NCI-H774 (cell line): ENCODE measurements at regions not wholly inside any gene's neighbourhood (a gene's known extent, or its start where the extent isn't known, plus 50 kb on each side); places are given as distances from the start of the nearest gene placed in this dataset.
"Not testable (repeated sequence)": the region's sequence is repeated elsewhere in the genome, so short reads cannot be mapped to it uniquely, and the experiment has no call there.

Experiments
- DNase-seq: peaks from one replicate; lab custom pipeline; 2025; lab: John Stamatoyannopoulos, UW

GRCh38 chr13:88417801-88418200 is 746.6 kb downstream of the SLITRK5 start:
- DNase-seq: no peak

GRCh38 chr13:88424463-88424862 is 753.3 kb downstream of the SLITRK5 start:
- no peak for DNase-seq

GRCh38 chr13:88426661-88427060 is 755.5 kb downstream of the SLITRK5 start:
- DNase-seq: no peak

GRCh38 chr13:88429862-88430261 is 758.7 kb downstream of the SLITRK5 start:
- no peak for DNase-seq

GRCh38 chr13:88434953-88435352 is 763.8 kb downstream of the SLITRK5 start:
- no peak for DNase-seq

- no peak for DNase-seq
Observed at GRCh38 chr13:88436974-88437373, 765.8 kb downstream of the SLITRK5 start.

GRCh38 chr13:88450515-88450914 is 779.3 kb downstream of the SLITRK5 start:
- DNase-seq: no peak

GRCh38 chr13:88456151-88456550 is 785.0 kb downstream of the SLITRK5 start:
- DNase-seq: no peak

GRCh38 chr13:88459331-88459730 is 788.2 kb downstream of the SLITRK5 start:
- DNase-seq: no peak

- DNase-seq: no peak
Observed at GRCh38 chr13:88461272-88462009, 790.3 kb downstream of the SLITRK5 start.

GRCh38 chr13:88464851-88465250 is 793.7 kb downstream of the SLITRK5 start:
- no peak for DNase-seq

- DNase-seq: no peak
Observed at GRCh38 chr13:88472316-88472715, 801.1 kb downstream of the SLITRK5 start.

GRCh38 chr13:88483202-88483601 is 812.0 kb downstream of the SLITRK5 start:
- DNase-seq: no peak

- DNase-seq: no peak
Observed at GRCh38 chr13:88507909-88508308, 836.7 kb downstream of the SLITRK5 start.

GRCh38 chr13:88512993-88513392 is 841.8 kb downstream of the SLITRK5 start:
- not testable (repeated sequence) for DNase-seq

- no peak for DNase-seq
Observed at GRCh38 chr13:88526186-88526852, 855.1 kb downstream of the SLITRK5 start.

GRCh38 chr13:88526853-88527215 is 855.7 kb downstream of the SLITRK5 start:
- DNase-seq: no peak

GRCh38 chr13:88541994-88542393 is 870.8 kb downstream of the SLITRK5 start:
- no peak for DNase-seq

- DNase-seq: no peak
Observed at GRCh38 chr13:88544836-88545235, 873.7 kb downstream of the SLITRK5 start.

- DNase-seq: no peak
Observed at GRCh38 chr13:88552966-88553365, 881.8 kb downstream of the SLITRK5 start.

GRCh38 chr13:88565566-88565965 is 894.4 kb downstream of the SLITRK5 start:
- no peak for DNase-seq

GRCh38 chr13:88585861-88586260 is 914.7 kb downstream of the SLITRK5 start:
- DNase-seq: no peak

- no peak for DNase-seq
Observed at GRCh38 chr13:88586263-88586662, 915.1 kb downstream of the SLITRK5 start.

- no peak for DNase-seq
Observed at GRCh38 chr13:88590574-88590973, 919.4 kb downstream of the SLITRK5 start.
